ENCODE measurements at regions not wholly inside any gene's neighbourhood (a gene's known extent, or its start where the extent isn't known, plus 50 kb on each side); places are given as distances from the start of the nearest gene placed in this dataset.

- WGBS, 4 donors: 75 to 83% (median 79%) methylated on average over 5 of the region's 5 CpGs
- H3K4me1 ChIP-seq (replicated peaks in 1 of 2): no peaks in the 10 kb centered on the region
- H3K4me3 ChIP-seq: no peak overlapping the region
- intact Hi-C loops (cut with DNase I): no loop called here
- H3K27me3 ChIP-seq: no peaks in the 10 kb centered on the region
- DNase-seq: no peak
- no peaks in the 10 kb centered on the region for H3K36me3 ChIP-seq (replicated peaks in 1 of 2)
- H3K27ac ChIP-seq: no peak overlapping the region
- no peaks in the 10 kb centered on the region for H3K9me3 ChIP-seq (replicated peaks in 1 of 3)
- TF ChIP-seq POLR2A (IDR thresholded peaks at IDR 0.05) (no peak), CTCF (IDR thresholded peaks at IDR 0.05) (no peak)
Measured at GRCh38 chr4:136400829-136401228, 1131.5 kb downstream of the PCDH18 start.

- Histone ChIP-seq H3K36me3 (replicated peaks in 1 of 2) (no peaks in the 10 kb centered on the region), H3K27ac (no peak overlapping the region), H3K4me3 (no peak overlapping the region), H3K9me3 (replicated peaks in 1 of 3) (no peaks in the 10 kb centered on the region), H3K4me1 (replicated peaks in 1 of 2) (no peaks in the 10 kb centered on the region), H3K27me3 (no peaks in the 10 kb centered on the region)
- intact Hi-C loops (cut with DNase I): no loop called here
- WGBS, 4 donors: 84 to 95% (median 93%) methylated on average over 9 to 44 of the region's 44 CpGs
- TF ChIP-seq POLR2A (IDR thresholded peaks at IDR 0.05) (no peak), CTCF (IDR thresholded peaks at IDR 0.05) (no peak)
- no peak for DNase-seq
Measured at GRCh38 chr4:136395212-136395722, 1137.0 kb downstream of the PCDH18 start.

- no peaks in the 10 kb centered on the region for H3K4me1 ChIP-seq (replicated peaks in 1 of 2)
- H3K27ac ChIP-seq: no peak overlapping the region
- no peak for TF ChIP-seq CTCF (IDR thresholded peaks at IDR 0.05)
Measured at GRCh38 chr4:136392576-136392975, 1139.7 kb downstream of the PCDH18 start.

GRCh38 chr4:136390824-136391223, 1141.5 kb downstream of the PCDH18 start:
- WGBS, 4 donors: 85 to 98% (median 92%) methylated on average over 1 of the region's 1 CpG

More at GRCh38 chr4:136392576-136392975, 1139.7 kb downstream of the PCDH18 start:
- Histone ChIP-seq H3K36me3 (replicated peaks in 1 of 2) (no peaks in the 10 kb centered on the region), H3K27me3 (no peaks in the 10 kb centered on the region), H3K9me3 (replicated peaks in 1 of 3) (no peaks in the 10 kb centered on the region), H3K4me3 (no peak overlapping the region)
- DNase-seq: no peak
- intact Hi-C loops (cut with DNase I): no loop called here

More at GRCh38 chr4:136390824-136391223, 1141.5 kb downstream of the PCDH18 start:
- H3K36me3 ChIP-seq (replicated peaks in 1 of 2): no peaks in the 10 kb centered on the region
- DNase-seq: no peak
- H3K9me3 ChIP-seq (replicated peaks in 1 of 3): no peaks in the 10 kb centered on the region
- no peak overlapping the region for H3K4me3 ChIP-seq
- H3K4me1 ChIP-seq (replicated peaks in 1 of 2): no peaks in the 10 kb centered on the region
- intact Hi-C loops (cut with DNase I): no loop called here
- H3K27me3 ChIP-seq: no peaks in the 10 kb centered on the region
- H3K27ac ChIP-seq: no peak overlapping the region
- TF ChIP-seq CTCF (IDR thresholded peaks at IDR 0.05) (no peak), POLR2A (IDR thresholded peaks at IDR 0.05) (no peak)
